HCEC 1CT (cell line): ENCODE measurements at regions not wholly inside any gene's neighbourhood (a gene's known extent, or its start where the extent isn't known, plus 50 kb on each side); places are given as distances from the start of the nearest gene placed in this dataset.
"Not testable (repeated sequence)": the region's sequence is repeated elsewhere in the genome, so short reads cannot be mapped to it uniquely, and the experiment has no call there.

Source experiments
- DNase-seq: peaks from one replicate; pipeline ENCODE4 v3.0.0-alpha.2; 2017

DNA sequence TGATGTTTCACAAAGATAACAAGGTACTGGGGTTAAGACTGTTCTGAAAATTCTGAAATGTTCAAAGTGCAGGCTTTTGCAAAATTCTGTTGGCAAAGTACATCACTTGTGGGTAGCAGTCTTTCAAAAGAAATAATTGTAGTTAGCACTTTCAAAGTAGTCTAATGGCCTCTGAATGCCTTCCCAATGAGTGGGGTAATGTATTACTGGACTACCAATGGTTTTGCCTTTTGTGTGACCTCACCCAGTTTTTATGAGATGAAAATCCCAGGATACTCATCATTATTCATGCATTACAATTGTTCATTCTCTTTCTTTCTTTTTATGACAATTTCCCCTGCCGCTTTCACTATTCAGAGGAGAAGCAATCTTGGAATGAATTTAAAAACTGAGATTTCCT, 686.1 kb downstream of the GLUD2 start:
- no peak for DNase-seq

DNA sequence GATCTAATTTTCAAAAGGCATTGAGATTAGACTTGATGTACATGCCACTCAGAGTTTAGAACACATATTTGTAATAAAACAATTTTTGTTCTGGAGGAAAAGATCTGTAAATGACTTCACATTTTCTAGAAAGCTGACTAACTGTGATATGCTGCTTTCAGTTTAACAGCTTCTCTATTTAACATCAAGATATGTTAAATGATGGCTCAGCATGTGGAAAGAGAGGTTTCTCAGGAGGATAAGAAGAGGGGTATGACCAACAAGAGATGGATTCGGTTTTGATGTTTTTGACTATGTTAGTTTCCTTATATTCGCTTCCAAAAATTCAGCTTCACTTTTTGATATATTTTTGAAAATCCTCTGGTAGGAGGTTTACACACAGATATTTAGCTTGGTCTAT, 698.7 kb downstream of the GLUD2 start:
- no peak for DNase-seq

DNA sequence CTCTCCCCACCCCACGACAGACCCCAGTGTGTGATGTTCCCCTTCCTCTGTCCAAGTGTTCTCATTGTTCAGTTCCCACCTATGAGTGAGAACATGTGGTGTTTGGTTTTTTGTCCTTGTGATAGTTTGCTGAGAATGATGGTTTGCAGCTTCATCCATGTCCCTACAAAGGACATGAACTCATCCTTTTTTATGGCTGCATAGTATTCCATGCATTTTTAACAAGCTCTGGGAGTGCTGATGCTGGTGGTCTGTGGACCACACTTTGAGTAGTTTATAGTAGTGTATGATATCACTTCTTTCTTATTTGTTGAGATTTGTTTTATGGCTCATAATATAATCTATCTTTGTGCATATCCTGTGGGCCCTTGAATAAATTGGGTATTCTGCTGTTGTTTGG, 706.2 kb downstream of the GLUD2 start:
- not testable (repeated sequence) for DNase-seq

DNA sequence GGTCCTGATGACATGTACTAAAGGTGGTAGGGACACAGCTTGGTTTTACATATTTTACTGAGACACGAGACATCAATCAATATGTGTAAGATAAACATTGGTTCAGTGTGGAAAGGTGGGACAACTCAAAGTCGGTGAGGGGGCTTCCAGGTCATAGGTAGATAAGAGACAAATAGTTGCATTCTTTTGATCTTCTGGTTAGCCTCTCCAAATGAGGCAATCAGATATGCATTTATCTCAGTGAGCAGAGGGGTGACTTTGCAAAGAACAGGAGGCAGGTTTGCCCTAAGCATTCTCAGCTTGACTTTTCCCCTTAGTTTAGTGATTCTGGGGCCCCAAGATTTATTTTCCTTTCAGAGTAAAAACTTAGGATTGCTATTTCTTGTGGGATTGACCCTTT, 706.9 kb downstream of the GLUD2 start:
- no peak for DNase-seq

DNA sequence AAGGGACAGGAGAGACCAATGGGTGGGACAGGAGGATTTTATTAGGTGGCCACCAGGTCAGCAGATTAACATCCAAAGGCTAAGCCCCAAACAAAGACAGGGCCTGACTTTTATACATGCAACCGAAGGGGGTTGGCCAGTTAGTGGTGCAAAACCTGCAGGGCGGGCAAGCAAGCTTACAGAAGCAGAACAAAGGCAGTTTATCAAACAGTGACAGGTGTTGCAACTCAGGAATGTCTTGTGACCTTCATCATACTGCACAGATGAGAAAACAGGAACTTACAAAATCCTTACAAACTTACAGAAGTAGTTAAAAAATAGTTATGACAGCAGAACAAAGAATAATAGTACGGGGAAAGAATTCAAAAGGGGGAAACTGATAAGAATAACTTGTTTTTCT, 708.1 kb downstream of the GLUD2 start:
- DNase-seq: no peak

DNA sequence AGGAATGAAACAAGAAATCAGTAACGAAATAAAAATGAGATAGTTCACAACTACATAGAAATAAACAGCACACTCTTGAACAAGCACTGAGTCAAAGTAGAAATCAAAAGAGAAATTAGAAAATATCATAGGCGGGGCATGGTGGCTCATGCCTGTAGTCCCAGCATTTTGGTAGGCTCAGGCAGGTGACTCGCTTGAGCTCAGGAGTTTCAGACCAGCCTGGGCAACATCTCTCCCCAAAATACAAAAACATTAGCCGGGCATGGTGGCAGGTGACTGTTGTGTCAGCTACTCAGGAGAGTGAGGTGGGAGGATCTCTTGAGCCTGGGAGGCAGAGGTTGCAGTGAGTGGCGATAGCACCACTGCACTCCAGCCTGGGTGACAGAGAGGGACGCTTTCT, 714.4 kb downstream of the GLUD2 start:
- no peak for DNase-seq

DNA sequence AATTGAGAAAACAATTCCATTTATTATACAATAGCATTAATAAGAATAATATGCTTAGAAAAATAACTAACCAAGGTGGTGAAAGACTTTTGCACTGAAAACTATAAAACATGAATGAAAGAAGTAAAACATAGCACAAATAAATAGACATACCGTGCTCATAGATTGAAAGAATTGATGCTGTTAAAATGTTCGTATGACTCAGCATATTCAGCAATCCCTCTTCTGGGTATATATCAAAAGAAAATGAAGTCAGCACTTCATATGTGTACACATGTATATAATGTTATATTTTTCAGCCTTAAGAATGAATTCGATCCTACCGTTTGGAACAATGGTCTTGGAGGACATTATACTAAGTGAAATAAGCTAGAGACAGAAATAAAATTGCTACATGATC, 716.3 kb downstream of the GLUD2 start:
- no peak for DNase-seq

DNA sequence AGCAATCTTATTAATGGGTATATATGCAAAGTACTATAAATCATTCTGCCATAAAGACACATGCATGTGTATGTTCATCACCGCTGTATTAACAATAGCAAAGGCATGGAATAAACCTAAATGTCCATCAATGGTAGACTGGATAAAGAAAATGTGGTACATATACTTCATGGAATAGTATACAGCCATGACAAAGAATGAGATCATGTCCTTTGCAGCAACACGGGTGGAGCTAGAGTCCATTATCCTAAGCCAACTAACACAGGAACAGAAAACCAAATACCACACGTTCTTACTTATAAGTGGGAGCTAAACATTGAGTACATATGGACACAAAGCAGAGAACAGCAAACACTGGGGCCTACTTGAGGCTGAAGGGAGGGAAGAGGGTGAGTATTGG, 720.8 kb downstream of the GLUD2 start:
- not testable (repeated sequence) for DNase-seq

DNA sequence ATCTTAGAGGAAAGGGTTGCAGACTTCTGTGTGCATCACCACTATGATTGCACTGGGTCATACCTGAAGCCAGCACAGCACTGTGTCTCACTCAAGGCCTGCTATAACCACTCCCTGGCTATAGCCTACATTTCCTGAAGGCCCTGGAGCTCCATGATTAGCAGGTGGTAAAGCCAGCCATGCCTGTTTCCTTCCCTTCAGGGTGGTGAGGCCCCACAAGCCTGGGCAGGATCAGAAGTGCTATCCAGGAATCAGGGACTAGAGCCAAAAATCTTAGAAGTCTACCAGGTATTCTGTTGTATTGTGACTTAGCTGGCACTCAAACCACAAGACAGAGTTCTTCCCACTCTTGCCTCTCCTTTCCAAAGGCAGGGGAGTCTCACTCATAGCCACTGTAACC, 734.6 kb downstream of the GLUD2 start:
- DNase-seq: no peak

DNA sequence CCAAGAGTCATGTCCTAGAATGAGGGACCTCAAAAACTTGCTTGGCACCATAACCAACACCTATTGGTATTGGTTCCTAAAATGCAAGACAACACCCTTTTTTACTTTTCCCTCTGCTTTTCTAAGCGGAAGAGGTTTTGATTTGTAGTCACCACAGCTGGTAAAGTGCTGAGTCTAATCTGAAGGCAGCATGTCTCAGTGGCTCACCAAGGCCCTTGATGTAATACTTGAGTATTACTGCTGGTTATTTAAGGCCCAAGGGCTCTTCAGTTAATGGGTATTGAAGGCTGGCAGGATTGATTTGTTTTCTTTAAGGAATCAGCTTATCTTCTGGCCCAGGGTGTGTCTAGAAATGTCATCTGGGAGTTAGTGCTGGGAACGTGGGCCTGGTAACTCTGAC, 735.1 kb downstream of the GLUD2 start:
- DNase-seq: no peak

DNA sequence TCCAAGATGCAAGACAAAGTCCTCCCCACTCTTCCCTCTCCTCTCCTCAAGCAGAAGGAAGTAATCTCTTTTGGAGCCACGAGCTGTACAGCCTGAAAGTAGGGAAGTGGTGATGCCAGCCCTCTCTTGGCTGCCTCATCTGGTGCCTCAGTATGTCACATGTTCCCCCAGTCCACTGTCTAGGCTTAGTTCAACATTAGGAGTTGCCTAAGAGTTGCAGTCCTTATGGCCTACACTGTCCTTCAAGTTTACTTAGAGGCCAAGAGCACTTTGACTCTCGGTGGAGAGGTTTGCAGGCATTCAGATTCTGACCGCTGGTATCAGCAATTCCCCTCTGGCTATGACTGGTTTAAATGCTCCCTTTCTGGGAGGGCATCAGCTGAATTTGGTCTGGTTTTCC, 735.6 kb downstream of the GLUD2 start:
- no peak for DNase-seq

DNA sequence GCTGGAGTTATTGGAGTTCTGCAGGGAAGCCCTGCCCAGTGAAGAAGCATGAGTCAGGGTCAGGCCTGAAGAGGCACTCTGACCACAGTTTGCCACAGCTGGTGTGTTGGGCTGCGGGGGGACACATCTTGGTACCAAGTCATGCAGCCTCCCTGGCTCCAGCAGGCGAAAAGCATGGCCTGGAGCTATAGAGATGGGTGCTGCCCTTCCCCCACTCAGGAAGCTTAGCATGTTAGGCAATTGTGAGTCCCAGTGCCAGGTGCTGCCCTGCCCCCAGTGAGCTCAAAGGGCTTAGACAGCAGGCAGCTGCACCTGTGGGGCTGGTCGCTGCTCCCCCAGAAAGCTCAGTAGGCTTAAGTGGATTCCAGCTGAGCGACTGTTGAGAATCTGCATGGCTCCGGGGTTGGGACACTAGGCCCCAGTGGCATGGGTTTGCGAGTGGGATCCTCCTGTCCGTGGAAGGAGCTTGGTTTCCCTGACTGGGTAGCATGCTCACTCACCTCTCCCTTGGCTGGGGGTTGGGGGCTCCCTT, 755.5 kb downstream of the GLUD2 start:
- DNase-seq: no peak

DNA sequence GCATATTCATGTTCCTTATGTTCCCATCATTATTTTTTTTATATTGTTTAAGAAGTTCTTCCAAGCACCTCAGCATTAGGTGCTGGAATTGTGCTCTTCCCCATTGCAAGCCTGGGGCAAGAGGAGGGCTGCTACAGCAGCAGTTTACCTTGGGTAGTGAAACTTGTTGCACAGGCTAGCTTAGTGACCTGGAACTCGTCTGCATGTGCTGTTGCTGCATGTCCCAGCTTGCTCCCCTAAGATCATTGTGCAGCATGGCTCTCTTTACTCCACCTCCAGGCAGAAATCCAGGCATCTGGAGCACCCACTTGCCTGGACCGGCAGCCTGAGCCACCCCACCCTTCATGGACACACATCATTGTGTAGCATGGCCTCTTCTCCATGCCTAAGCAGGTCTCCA, 776.0 kb downstream of the GLUD2 start:
- no peak for DNase-seq

DNA sequence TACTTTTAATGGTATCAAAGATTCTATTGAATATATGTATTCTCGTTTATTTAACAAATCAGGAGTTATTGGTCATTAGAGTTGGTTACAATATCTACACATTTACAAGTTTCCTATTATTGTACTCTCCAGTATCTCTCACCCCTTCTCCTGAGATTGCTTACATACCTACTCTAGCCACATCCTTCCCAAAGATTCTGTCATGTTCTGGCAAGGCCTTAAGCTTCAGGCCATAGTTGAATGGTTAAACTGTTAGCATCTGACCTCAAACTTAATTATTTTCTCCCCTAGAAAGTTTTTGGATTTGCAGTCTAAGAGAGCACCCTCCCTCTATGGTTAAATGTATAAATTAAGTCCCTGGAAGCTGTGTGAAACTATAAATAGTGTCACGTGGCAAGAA, 784.2 kb downstream of the GLUD2 start:
- DNase-seq: no peak

DNA sequence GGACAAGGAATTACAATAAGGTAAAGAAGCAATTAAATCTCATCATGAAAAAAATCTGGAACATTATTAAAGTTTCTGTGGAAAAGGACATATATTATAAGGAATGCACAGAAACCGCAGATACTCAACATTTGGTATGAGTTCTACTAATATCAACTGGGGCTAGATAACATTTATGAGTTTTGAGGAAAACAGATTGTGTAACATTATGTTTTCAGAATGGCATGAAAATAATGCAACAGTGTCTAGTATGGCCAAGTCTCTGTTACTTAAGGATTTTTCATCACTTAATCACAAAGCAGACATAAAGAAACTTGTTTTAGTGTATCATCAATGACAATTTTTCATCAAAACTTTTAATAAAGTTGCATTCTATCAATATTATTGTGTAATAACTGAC, 785.0 kb downstream of the GLUD2 start:
- no peak for DNase-seq

DNA sequence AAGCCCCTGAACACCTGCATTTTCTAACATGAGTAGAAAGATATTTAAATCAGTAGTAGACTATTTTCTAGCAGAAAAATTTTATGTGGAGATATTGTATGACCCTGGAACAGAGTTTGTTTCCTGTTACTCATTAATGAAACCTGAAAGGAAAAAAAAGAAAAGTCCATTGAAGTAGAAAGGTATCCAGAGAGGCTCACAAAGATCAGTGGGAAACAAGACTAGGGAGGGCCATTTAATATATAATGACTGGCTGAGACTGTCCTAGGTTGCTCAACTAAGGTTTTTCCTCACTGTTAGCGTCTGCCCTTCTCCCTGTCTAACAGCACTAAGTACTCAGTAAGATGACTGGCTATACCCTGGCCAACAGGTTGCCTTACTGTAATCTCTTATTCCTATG, 788.6 kb downstream of the GLUD2 start:
- no peak for DNase-seq

DNA sequence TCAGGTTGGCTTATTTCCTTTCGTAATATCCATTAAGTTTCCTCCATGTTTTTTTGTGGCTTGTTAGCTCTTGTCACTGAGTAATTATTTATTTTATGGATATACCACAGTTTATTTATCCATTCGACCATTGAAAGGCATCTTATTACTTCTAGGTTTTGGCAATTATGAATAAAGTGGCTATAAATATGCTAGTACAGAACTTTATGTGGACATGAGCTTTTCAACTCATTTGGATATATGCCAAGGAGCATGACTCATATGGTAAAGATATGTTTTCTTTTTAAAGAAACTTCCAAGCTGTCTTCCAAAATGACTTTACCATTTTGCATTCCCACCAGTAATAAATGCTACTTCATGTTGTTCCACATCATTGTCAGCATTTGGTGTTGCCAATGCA, 803.6 kb downstream of the GLUD2 start:
- DNase-seq: no peak

DNA sequence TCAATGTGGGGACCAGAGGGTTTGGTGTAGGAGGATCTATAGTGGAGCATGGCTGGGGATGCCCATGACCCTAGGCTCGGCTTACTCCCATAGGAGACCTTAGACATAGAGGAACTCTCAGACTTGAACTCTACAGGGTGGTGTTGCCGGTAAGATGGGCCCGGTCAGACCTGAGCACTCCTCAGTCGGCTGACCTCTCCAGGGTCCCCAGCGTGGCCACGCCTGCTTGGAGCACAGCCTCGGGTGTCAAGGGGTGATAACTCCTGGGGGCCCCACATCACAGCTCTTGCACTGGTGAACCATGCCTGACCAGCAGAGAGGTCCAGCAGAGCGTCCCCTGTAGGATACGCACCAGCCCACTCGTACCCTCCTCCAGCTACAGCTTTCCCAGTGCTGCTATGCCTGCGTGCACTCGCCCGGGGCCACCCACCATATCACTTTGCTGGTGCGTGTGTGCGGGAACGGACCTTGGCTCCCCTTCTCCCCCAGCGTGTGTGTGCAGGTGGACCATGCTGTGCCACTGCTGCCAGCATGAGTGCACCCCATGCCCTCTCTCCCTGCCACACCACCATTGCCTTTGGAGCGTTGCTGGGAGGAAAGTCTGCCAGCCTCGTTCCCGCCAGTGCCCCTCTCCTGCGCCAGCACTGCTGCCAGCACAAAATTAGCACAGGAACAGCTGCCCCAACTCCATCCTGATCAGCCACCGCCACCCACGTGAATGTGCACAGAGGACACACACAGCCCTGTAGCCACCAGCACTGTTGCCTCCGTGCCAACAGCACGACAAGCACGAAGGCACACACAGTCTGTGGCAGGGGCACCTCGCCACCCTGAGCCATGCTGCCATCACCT, 806.6 kb downstream of the GLUD2 start:
- no peak for DNase-seq

DNA sequence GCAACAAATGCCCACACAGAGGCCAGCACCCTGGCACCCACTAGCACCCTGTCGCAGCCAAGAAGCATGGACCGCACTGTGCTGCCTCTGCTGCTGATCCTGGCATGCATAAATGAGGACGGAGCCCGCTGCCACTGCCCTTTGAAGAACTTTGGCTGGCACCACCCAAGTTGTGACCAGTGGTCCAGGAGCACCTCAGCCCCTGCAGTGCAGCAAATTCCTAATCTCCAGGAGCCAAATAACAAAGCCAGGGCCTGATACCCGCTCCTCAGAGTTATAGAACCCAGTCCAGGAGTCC, 807.2 kb downstream of the GLUD2 start:
- DNase-seq: no peak

DNA sequence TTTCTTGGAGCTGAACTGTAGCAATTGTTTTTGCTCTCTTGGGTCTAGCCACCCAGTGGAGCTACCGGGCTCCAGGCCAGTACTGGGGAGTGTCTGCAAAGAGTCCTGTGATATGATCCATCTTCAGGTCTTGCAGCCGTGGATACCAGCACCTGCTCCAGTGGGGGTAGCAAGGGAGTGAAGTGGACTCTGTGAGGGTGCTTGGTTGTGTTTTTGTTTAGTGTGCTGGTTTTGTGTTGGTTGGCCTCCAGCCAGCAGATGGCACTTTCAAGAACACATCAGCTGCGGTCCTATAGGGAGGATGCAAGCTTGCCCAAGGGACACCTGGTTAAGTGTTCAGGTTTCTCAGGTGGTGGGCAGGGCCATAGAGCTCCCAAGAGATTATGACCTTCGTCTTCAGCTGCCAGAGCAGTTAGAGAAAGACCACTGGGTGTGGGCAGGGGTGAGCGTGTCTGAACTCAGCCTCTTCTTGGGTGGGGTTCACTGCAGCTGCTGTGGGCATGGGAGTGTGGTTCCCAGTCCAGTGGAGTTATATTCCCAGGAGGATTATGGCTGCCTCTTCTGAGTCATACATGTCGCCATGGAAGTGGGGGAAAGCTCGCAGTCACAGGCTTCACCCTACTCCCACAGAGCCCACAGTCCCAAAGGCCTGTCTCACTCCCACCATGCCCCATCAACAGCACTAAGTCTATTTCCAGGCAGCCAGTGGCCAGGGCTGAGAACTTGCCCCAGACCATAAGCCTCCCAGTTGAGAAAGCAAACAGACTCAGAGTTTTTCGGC, 811.6 kb downstream of the GLUD2 start:
- no peak for DNase-seq

DNA sequence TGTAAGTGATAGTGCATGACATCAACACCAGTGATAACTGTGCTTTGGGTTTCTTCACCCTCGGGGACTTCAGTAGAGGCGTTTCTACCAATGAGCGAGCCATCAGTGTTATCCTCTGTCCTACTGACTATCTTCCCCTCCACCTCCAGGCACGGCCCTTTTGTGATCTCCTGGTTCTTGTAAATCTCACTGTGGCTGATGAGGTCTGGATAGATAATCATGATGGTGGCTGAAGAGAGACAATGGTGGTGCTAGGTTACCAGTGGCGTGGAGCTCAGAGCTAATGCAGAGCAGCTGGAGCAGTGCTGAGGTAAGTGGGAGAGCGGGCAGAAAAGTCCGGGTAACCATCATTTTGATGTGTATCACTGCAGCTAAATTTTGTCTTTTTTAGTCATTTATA, 816.6 kb downstream of the GLUD2 start:
- DNase-seq: no peak

DNA sequence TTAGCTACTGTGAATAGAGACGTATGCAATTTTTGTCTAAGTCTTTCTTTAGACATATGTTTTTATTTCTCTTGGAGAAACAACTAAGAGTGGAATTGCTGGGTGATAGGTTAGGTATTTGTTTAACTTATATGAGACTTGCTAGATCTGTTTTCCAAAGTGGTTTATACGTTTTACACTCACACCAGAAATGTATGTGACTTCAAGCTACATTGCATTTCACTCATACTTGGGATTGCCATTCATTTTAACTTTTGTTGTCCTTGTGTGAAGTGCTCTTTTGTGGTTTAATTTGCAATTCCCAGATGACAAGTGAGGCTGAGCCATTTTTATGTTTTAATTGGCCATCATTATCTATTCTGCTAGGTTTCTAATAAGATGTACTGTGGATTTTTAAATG, 817.2 kb downstream of the GLUD2 start:
- DNase-seq: no peak

DNA sequence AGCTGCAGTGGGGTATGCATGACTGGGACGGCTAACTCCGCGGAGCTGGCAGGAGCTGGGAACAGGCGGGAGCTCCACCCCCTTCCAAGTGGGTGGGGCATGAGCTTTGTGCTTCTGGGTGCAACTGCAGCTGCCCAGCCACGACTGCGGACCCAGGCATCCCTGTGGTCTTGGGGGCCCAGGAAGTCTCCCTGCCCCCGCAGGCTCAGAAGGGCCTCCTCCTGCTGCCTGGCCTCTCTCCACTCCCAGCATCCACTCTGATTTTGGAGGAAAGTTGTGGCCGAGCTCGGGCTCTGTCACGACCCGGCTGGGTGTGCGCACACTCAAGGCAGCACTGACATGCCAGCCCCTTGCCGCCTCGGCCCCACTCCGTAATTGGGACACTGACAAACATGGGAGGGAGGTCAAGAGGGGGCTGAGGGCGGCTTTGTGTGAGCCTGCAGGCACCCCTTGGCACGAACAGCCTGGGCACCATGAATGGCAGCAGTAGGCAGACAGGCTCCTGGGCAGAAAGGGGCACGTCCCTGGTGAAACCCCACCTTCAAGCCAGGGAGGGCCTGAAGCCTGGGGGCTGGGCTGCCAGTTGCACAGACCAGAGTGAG, 822.6 kb downstream of the GLUD2 start:
- DNase-seq: no peak

DNA sequence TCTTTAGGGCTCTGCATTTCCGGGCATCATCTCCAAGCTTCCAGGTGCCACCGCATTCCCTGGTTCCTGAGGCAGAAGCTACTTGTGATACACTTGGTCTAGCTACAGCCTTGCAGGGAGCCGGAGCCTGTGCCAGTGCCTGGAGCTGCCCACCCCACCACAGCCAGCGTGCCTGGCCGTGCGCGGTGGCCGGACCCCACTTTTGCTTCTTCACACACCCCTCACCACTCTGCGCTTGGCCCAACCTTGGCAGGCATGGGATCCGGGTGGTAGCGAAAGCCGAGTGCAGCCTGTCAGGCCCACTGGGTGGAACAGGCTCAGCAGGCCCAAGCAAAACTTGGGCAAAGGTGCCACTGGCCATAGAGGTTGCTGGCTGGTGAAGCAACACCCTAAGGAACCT, 823.7 kb downstream of the GLUD2 start:
- no peak for DNase-seq
